ENCODE measurements at regions not wholly inside any gene's neighbourhood (a gene's known extent, or its start where the extent isn't known, plus 50 kb on each side); places are given as distances from the start of the nearest gene placed in this dataset.

- Histone ChIP-seq H3K4me1 (ENCODE audit: control insufficient read depth in 5 of 5, insufficient read depth in 5 of 5, low read length in 5 of 5) (no peaks in the 10 kb centered on the region), H3K27ac (ENCODE audit: low read depth, low read length) (no peak overlapping the region), H3K4me3 (ENCODE audit: low read depth in 1 of 5, low read length in 5 of 5) (no peak overlapping the region), H3K9ac (ENCODE audit: low read length in 5 of 5) (no peak overlapping the region), H3K27me3 (ENCODE audit: control insufficient read depth in 5 of 5, insufficient read depth in 4 of 5, low read length in 5 of 5) (no peaks in the 10 kb centered on the region), H3K36me3 (ENCODE audit: control insufficient read depth in 5 of 5, insufficient read depth in 5 of 5, low read length in 5 of 5) (no peaks in the 10 kb centered on the region), H3K9me3 (ENCODE audit: control insufficient read depth in 5 of 5, low read length in 5 of 5) (no peaks in the 10 kb centered on the region)
Observed at GRCh38 chr4:112003231-112003907, 141.9 kb upstream of the FAM241A start.

GRCh38 chr4:112005027-112005426 lies 140.2 kb upstream of the FAM241A start:
- Histone ChIP-seq H3K9me3 (ENCODE audit: control insufficient read depth in 5 of 5, low read length in 5 of 5) (no peaks in the 10 kb centered on the region), H3K9ac (ENCODE audit: low read length in 5 of 5) (no peak overlapping the region), H3K36me3 (ENCODE audit: control insufficient read depth in 5 of 5, insufficient read depth in 5 of 5, low read length in 5 of 5) (no peaks in the 10 kb centered on the region), H3K27ac (ENCODE audit: low read depth, low read length) (no peak overlapping the region), H3K27me3 (ENCODE audit: control insufficient read depth in 5 of 5, insufficient read depth in 4 of 5, low read length in 5 of 5) (no peaks in the 10 kb centered on the region), H3K4me1 (ENCODE audit: control insufficient read depth in 5 of 5, insufficient read depth in 5 of 5, low read length in 5 of 5) (no peaks in the 10 kb centered on the region), H3K4me3 (ENCODE audit: low read depth in 1 of 5, low read length in 5 of 5) (no peak overlapping the region)

- H3K36me3 ChIP-seq (ENCODE audit: control insufficient read depth in 5 of 5, insufficient read depth in 5 of 5, low read length in 5 of 5), result no peaks in the 10 kb centered on the region
Observed at GRCh38 chr4:112007391-112007790, 137.9 kb upstream of the FAM241A start.

GRCh38 chr4:112015960-112016359 lies 129.3 kb upstream of the FAM241A start:
- Histone ChIP-seq H3K9ac (ENCODE audit: low read length in 5 of 5) (no peak overlapping the region), H3K4me1 (ENCODE audit: control insufficient read depth in 5 of 5, insufficient read depth in 5 of 5, low read length in 5 of 5) (no peaks in the 10 kb centered on the region), H3K36me3 (ENCODE audit: control insufficient read depth in 5 of 5, insufficient read depth in 5 of 5, low read length in 5 of 5) (no peaks in the 10 kb centered on the region), H3K9me3 (ENCODE audit: control insufficient read depth in 5 of 5, low read length in 5 of 5) (no peaks in the 10 kb centered on the region), H3K4me3 (ENCODE audit: low read depth in 1 of 5, low read length in 5 of 5) (no peak overlapping the region), H3K27me3 (ENCODE audit: control insufficient read depth in 5 of 5, insufficient read depth in 4 of 5, low read length in 5 of 5) (peaks cover 0 to 3% (median 0%) of the 10 kb centered on the region in 5 donors), H3K27ac (ENCODE audit: low read depth, low read length) (no peak overlapping the region)

More at GRCh38 chr4:112007391-112007790, 137.9 kb upstream of the FAM241A start:
- Histone ChIP-seq H3K27me3 (ENCODE audit: control insufficient read depth in 5 of 5, insufficient read depth in 4 of 5, low read length in 5 of 5) (no peaks in the 10 kb centered on the region), H3K9ac (ENCODE audit: low read length in 5 of 5) (no peak overlapping the region), H3K4me1 (ENCODE audit: control insufficient read depth in 5 of 5, insufficient read depth in 5 of 5, low read length in 5 of 5) (no peaks in the 10 kb centered on the region), H3K9me3 (ENCODE audit: control insufficient read depth in 5 of 5, low read length in 5 of 5) (no peaks in the 10 kb centered on the region), H3K27ac (ENCODE audit: low read depth, low read length) (no peak overlapping the region), H3K4me3 (ENCODE audit: low read depth in 1 of 5, low read length in 5 of 5) (no peak overlapping the region)

GRCh38 chr4:112023402-112023950 lies 121.8 kb upstream of the FAM241A start:
- Histone ChIP-seq H3K9ac (ENCODE audit: low read length in 5 of 5) (no peak overlapping the region), H3K27me3 (ENCODE audit: control insufficient read depth in 5 of 5, insufficient read depth in 4 of 5, low read length in 5 of 5) (peaks cover 0 to 2% (median 0%) of the 10 kb centered on the region in 5 donors), H3K9me3 (ENCODE audit: control insufficient read depth in 5 of 5, low read length in 5 of 5) (no peaks in the 10 kb centered on the region), H3K4me1 (ENCODE audit: control insufficient read depth in 5 of 5, insufficient read depth in 5 of 5, low read length in 5 of 5) (no peaks in the 10 kb centered on the region), H3K4me3 (ENCODE audit: low read depth in 1 of 5, low read length in 5 of 5) (no peak overlapping the region), H3K36me3 (ENCODE audit: control insufficient read depth in 5 of 5, insufficient read depth in 5 of 5, low read length in 5 of 5) (no peaks in the 10 kb centered on the region), H3K27ac (ENCODE audit: low read depth, low read length) (no peak overlapping the region)

- Histone ChIP-seq H3K4me1 (ENCODE audit: control insufficient read depth in 5 of 5, insufficient read depth in 5 of 5, low read length in 5 of 5) (no peaks in the 10 kb centered on the region), H3K4me3 (ENCODE audit: low read depth in 1 of 5, low read length in 5 of 5) (no peak overlapping the region), H3K36me3 (ENCODE audit: control insufficient read depth in 5 of 5, insufficient read depth in 5 of 5, low read length in 5 of 5) (no peaks in the 10 kb centered on the region), H3K9me3 (ENCODE audit: control insufficient read depth in 5 of 5, low read length in 5 of 5) (no peaks in the 10 kb centered on the region), H3K9ac (ENCODE audit: low read length in 5 of 5) (no peak overlapping the region), H3K27me3 (ENCODE audit: control insufficient read depth in 5 of 5, insufficient read depth in 4 of 5, low read length in 5 of 5) (peaks cover 0 to 4% (median 3%) of the 10 kb centered on the region in 5 donors), H3K27ac (ENCODE audit: low read depth, low read length) (no peak overlapping the region)
Observed at GRCh38 chr4:112026058-112026457, 119.2 kb upstream of the FAM241A start.

- Histone ChIP-seq H3K27me3 (ENCODE audit: control insufficient read depth in 5 of 5, insufficient read depth in 4 of 5, low read length in 5 of 5) (peaks cover 0 to 5% (median 4%) of the 10 kb centered on the region in 5 donors), H3K9ac (ENCODE audit: low read length in 5 of 5) (no peak overlapping the region), H3K36me3 (ENCODE audit: control insufficient read depth in 5 of 5, insufficient read depth in 5 of 5, low read length in 5 of 5) (no peaks in the 10 kb centered on the region), H3K9me3 (ENCODE audit: control insufficient read depth in 5 of 5, low read length in 5 of 5) (no peaks in the 10 kb centered on the region), H3K4me1 (ENCODE audit: control insufficient read depth in 5 of 5, insufficient read depth in 5 of 5, low read length in 5 of 5) (no peaks in the 10 kb centered on the region), H3K27ac (ENCODE audit: low read depth, low read length) (no peak overlapping the region), H3K4me3 (ENCODE audit: low read depth in 1 of 5, low read length in 5 of 5) (no peak overlapping the region)
Observed at GRCh38 chr4:112029771-112030171, 115.5 kb upstream of the FAM241A start.

GRCh38 chr4:112031712-112032328 lies 113.4 kb upstream of the FAM241A start:
- H3K4me1 ChIP-seq (ENCODE audit: control insufficient read depth in 5 of 5, insufficient read depth in 5 of 5, low read length in 5 of 5), result no peaks in the 10 kb centered on the region
- H3K27ac ChIP-seq (ENCODE audit: low read depth, low read length), result no peak overlapping the region
- H3K36me3 ChIP-seq (ENCODE audit: control insufficient read depth in 5 of 5, insufficient read depth in 5 of 5, low read length in 5 of 5), result no peaks in the 10 kb centered on the region
- H3K9me3 ChIP-seq (ENCODE audit: control insufficient read depth in 5 of 5, low read length in 5 of 5), result no peaks in the 10 kb centered on the region
- no peak overlapping the region for H3K4me3 ChIP-seq (ENCODE audit: low read depth in 1 of 5, low read length in 5 of 5)
- peaks cover 0 to 5% (median 4%) of the 10 kb centered on the region in 5 donors for H3K27me3 ChIP-seq (ENCODE audit: control insufficient read depth in 5 of 5, insufficient read depth in 4 of 5, low read length in 5 of 5)
- H3K9ac ChIP-seq (ENCODE audit: low read length in 5 of 5), result no peak overlapping the region

- no peaks in the 10 kb centered on the region for H3K4me1 ChIP-seq (ENCODE audit: control insufficient read depth in 5 of 5, insufficient read depth in 5 of 5, low read length in 5 of 5)
Observed at GRCh38 chr4:112036886-112037285, 108.4 kb upstream of the FAM241A start.

GRCh38 chr4:112038861-112039260 lies 106.4 kb upstream of the FAM241A start:
- Histone ChIP-seq H3K27ac (ENCODE audit: low read depth, low read length) (no peak overlapping the region), H3K27me3 (ENCODE audit: control insufficient read depth in 5 of 5, insufficient read depth in 4 of 5, low read length in 5 of 5) (no peaks in the 10 kb centered on the region), H3K4me1 (ENCODE audit: control insufficient read depth in 5 of 5, insufficient read depth in 5 of 5, low read length in 5 of 5) (no peaks in the 10 kb centered on the region)

More at GRCh38 chr4:112036886-112037285, 108.4 kb upstream of the FAM241A start:
- H3K27me3 ChIP-seq (ENCODE audit: control insufficient read depth in 5 of 5, insufficient read depth in 4 of 5, low read length in 5 of 5), result peaks cover 0 to 5% (median 0%) of the 10 kb centered on the region in 5 donors
- H3K9me3 ChIP-seq (ENCODE audit: control insufficient read depth in 5 of 5, low read length in 5 of 5), result no peaks in the 10 kb centered on the region
- H3K4me3 ChIP-seq (ENCODE audit: low read depth in 1 of 5, low read length in 5 of 5), result no peak overlapping the region
- no peak overlapping the region for H3K27ac ChIP-seq (ENCODE audit: low read depth, low read length)
- H3K36me3 ChIP-seq (ENCODE audit: control insufficient read depth in 5 of 5, insufficient read depth in 5 of 5, low read length in 5 of 5), result no peaks in the 10 kb centered on the region
- no peak overlapping the region for H3K9ac ChIP-seq (ENCODE audit: low read length in 5 of 5)

More at GRCh38 chr4:112038861-112039260, 106.4 kb upstream of the FAM241A start:
- Histone ChIP-seq H3K4me3 (ENCODE audit: low read depth in 1 of 5, low read length in 5 of 5) (no peak overlapping the region), H3K9me3 (ENCODE audit: control insufficient read depth in 5 of 5, low read length in 5 of 5) (no peaks in the 10 kb centered on the region), H3K36me3 (ENCODE audit: control insufficient read depth in 5 of 5, insufficient read depth in 5 of 5, low read length in 5 of 5) (no peaks in the 10 kb centered on the region), H3K9ac (ENCODE audit: low read length in 5 of 5) (no peak overlapping the region)

Data from subcutaneous abdominal adipose tissue (tissue), 5 donors.